Testis (tissue), 2 donors: ENCODE measurements at regions not wholly inside any gene's neighbourhood (a gene's known extent, or its start where the extent isn't known, plus 50 kb on each side); places are given as distances from the start of the nearest gene placed in this dataset.

Source experiments
- DNase-seq: peaks from one replicate; pipeline ENCODE4 v3.0.0-alpha.2; 2019
- H3K27ac ChIP-seq, 2 donors: fragments of 200-600 bp; sonication (generic); one replicate each; pipeline ENCODE4 v1.5.1; 2019
- H3K27me3 ChIP-seq: fragments of 200-600 bp; sonication (generic); one replicate; pipeline ENCODE4 v1.5.1; 2019
- H3K36me3 ChIP-seq: fragments of 200-600 bp; sonication (generic); one replicate; pipeline ENCODE4 v1.5.1; 2017; ENCODE audit warnings: low read depth; ENCODE audit errors: missing control alignments
- H3K4me1 ChIP-seq: fragments of 200-600 bp; sonication (generic); one replicate; pipeline ENCODE4 v1.5.1; 2019
- H3K4me3 ChIP-seq, 2 donors: fragments of 200-600 bp; sonication (generic); one replicate each; pipeline ENCODE4 v1.5.1; 2017 to 2019
- H3K9me3 ChIP-seq: fragments of 200-600 bp; sonication (generic); one replicate; pipeline ENCODE4 v1.5.1; 2017
- CTCF ChIP-seq, 3 experiments: fragments of 450-650 bp in 2 of 3; fragments of 200-600 bp in 1 of 3; sonication (generic) in 1 of 3; IDR thresholded peaks; one replicate each; pipeline ENCODE4 v1.5.1; 2016 to 2019; ENCODE audit warnings: antibody characterized with exemption in 3 of 3, mild to moderate bottlenecking in 2 of 3, moderate library complexity in 1 of 3
- POLR2A ChIP-seq: fragments of 450-650 bp; IDR thresholded peaks from one replicate; pipeline ENCODE4 v1.6.1; 2017; ENCODE audit warnings: antibody characterized with exemption, mild to moderate bottlenecking, moderate library complexity
- WGBS, 2 donors: methylation state at CpG; one replicate each; pipeline ENCODE4 v1.1.5; 2018; 5-methylcytosine and 5-hydroxymethylcytosine counted together
- intact Hi-C: fragments of 100-400 bp; cut with DNase I; formaldehyde crosslinking; loops from one replicate; pipeline ENCODE4 v1.15.1; 2023; ENCODE audit warnings: low total_unique reads

- DNase-seq: no peak
- WGBS, 2 donors: 72 to 85% methylated on average over 1 of the region's 1 CpG
These were observed 318.8 kb upstream of the CDH10 start for GRCh38 chr5:24963611-24964010.

GRCh38 chr5:24923400-24923799 lies 278.6 kb upstream of the CDH10 start:
- TF ChIP-seq POLR2A: no peak
- no peak for TF ChIP-seq CTCF (IDR thresholded peaks at IDR 0.05)
- WGBS, 2 donors: 91 to 97% methylated on average over 3 of the region's 3 CpGs
- no peaks in the 10 kb centered on the region for H3K4me1 ChIP-seq
- no peaks in the 10 kb centered on the region for H3K27me3 ChIP-seq
- no peak for DNase-seq
- H3K27ac ChIP-seq: no peak overlapping the region
- no peaks in the 10 kb centered on the region for H3K9me3 ChIP-seq
- intact Hi-C loops: no loop called here
- H3K4me3 ChIP-seq: no peak overlapping the region
- H3K36me3 ChIP-seq: no peaks in the 10 kb centered on the region

More at GRCh38 chr5:24963611-24964010, 318.8 kb upstream of the CDH10 start:
- no peak for TF ChIP-seq CTCF (IDR thresholded peaks at IDR 0.05)
- TF ChIP-seq POLR2A: no peak
- Histone ChIP-seq H3K36me3 (no peaks in the 10 kb centered on the region), H3K4me3 (no peak overlapping the region), H3K27ac (no peak overlapping the region), H3K27me3 (no peaks in the 10 kb centered on the region), H3K9me3 (no peaks in the 10 kb centered on the region), H3K4me1 (no peaks in the 10 kb centered on the region)
- intact Hi-C loops: no loop called here

GRCh38 chr5:24918676-24919075 lies 273.9 kb upstream of the CDH10 start:
- H3K27me3 ChIP-seq: no peaks in the 10 kb centered on the region
- no peak overlapping the region for H3K4me3 ChIP-seq
- 77 to 80% methylated on average over 1 of the region's 1 CpG for WGBS, 2 donors
- intact Hi-C loops: no loop called here
- no peaks in the 10 kb centered on the region for H3K4me1 ChIP-seq
- H3K36me3 ChIP-seq: no peaks in the 10 kb centered on the region
- H3K9me3 ChIP-seq: no peaks in the 10 kb centered on the region
- DNase-seq: no peak
- H3K27ac ChIP-seq: no peak overlapping the region
- no peak for TF ChIP-seq CTCF (IDR thresholded peaks at IDR 0.05)
- TF ChIP-seq POLR2A: no peak

- H3K27me3 ChIP-seq: no peaks in the 10 kb centered on the region
- TF ChIP-seq POLR2A (no peak), CTCF (IDR thresholded peaks at IDR 0.05) (no peak)
- H3K36me3 ChIP-seq: no peaks in the 10 kb centered on the region
- no peaks in the 10 kb centered on the region for H3K9me3 ChIP-seq
- WGBS, 2 donors: 73 to 81% methylated on average over 2 of the region's 2 CpGs
- H3K4me1 ChIP-seq: no peaks in the 10 kb centered on the region
- intact Hi-C loops: no loop called here
- no peak overlapping the region for H3K4me3 ChIP-seq
- no peak for DNase-seq
- no peak overlapping the region for H3K27ac ChIP-seq
These were observed 272.1 kb upstream of the CDH10 start for GRCh38 chr5:24916863-24917262.

GRCh38 chr5:24909210-24909609 lies 264.4 kb upstream of the CDH10 start:
- Histone ChIP-seq H3K27ac (no peak overlapping the region), H3K4me1 (no peaks in the 10 kb centered on the region), H3K36me3 (no peaks in the 10 kb centered on the region), H3K9me3 (no peaks in the 10 kb centered on the region), H3K4me3 (no peak overlapping the region), H3K27me3 (no peaks in the 10 kb centered on the region)
- DNase-seq: no peak
- no peak for TF ChIP-seq POLR2A
- TF ChIP-seq CTCF (IDR thresholded peaks at IDR 0.05): no peak
- intact Hi-C loops: no loop called here
